H9 (cell line): ENCODE measurements at regions not wholly inside any gene's neighbourhood (a gene's known extent, or its start where the extent isn't known, plus 50 kb on each side); places are given as distances from the start of the nearest gene placed in this dataset.

Source experiments
- DNase-seq: peaks from one replicate; pipeline ENCODE4 v3.0.0-alpha.2; 2017
- H2AFZ ChIP-seq: one replicate; pipeline ENCODE4 v1.6.1; 2013; ENCODE audit warnings: mild to moderate bottlenecking, low read length, control low read depth, moderate library complexity
- H2AK5ac ChIP-seq: 2 replicates; pipeline ENCODE4 v1.6.1; 2013; ENCODE audit warnings: low read length, control low read depth, mixed read lengths; ENCODE audit not compliant: insufficient read length
- H2BK120ac ChIP-seq: one replicate; pipeline ENCODE4 v1.6.1; 2013; ENCODE audit warnings: low read depth, mild to moderate bottlenecking, low read length, control low read depth, inconsistent platforms; ENCODE audit not compliant: poor library complexity, severe bottlenecking
- H2BK12ac ChIP-seq: 2 replicates; pipeline ENCODE4 v1.6.1; 2013; ENCODE audit warnings: low read length, control low read depth, mixed read lengths, low read depth; ENCODE audit not compliant: insufficient read length
- H2BK15ac ChIP-seq: 2 replicates; pipeline ENCODE4 v1.6.1; 2013; ENCODE audit warnings: low read depth, low read length, control low read depth
- H2BK20ac ChIP-seq: one replicate; pipeline ENCODE4 v1.6.1; 2013; ENCODE audit warnings: low read depth, mild to moderate bottlenecking, low read length, control low read depth, inconsistent platforms; ENCODE audit not compliant: poor library complexity, severe bottlenecking
- H2BK5ac ChIP-seq: 2 replicates; pipeline ENCODE4 v1.6.1; 2013; ENCODE audit warnings: low read length, control low read depth, mixed read lengths; ENCODE audit not compliant: insufficient read length
- H3K14ac ChIP-seq: 2 replicates; pipeline ENCODE4 v1.6.1; 2013; ENCODE audit warnings: low read length, control low read depth; ENCODE audit not compliant: insufficient read depth
- H3K18ac ChIP-seq: 2 replicates; pipeline ENCODE4 v1.6.1; 2013; ENCODE audit warnings: low read depth, mild to moderate bottlenecking, mixed read lengths, low read length, control low read depth; ENCODE audit not compliant: insufficient read length
- H3K23ac ChIP-seq: 2 replicates; pipeline ENCODE4 v1.6.1; 2013; ENCODE audit warnings: low read length, control low read depth, mixed read lengths, low read depth; ENCODE audit not compliant: insufficient read length
- H3K23me2 ChIP-seq: 2 replicates; pipeline ENCODE4 v1.6.1; 2013; ENCODE audit warnings: low read depth, mild to moderate bottlenecking, mixed read lengths, low read length, control low read depth; ENCODE audit not compliant: insufficient read length, poor library complexity, severe bottlenecking
- H3K27ac ChIP-seq: 2 replicates; pipeline ENCODE4 v1.5.1; 2013; ENCODE audit warnings: low read length, control low read depth, mixed read lengths, low read depth; ENCODE audit not compliant: insufficient read length
- H3K27me3 ChIP-seq: 2 replicates; pipeline ENCODE4 v1.6.1; 2013; ENCODE audit warnings: low read length, control low read depth, inconsistent platforms; ENCODE audit not compliant: insufficient read depth
- H3K4ac ChIP-seq: 2 replicates; pipeline ENCODE4 v1.6.1; 2013; ENCODE audit warnings: low read depth, mild to moderate bottlenecking, control low read depth, inconsistent platforms, low read length, moderate library complexity
- H3K4me1 ChIP-seq: 2 replicates; pipeline ENCODE4 v1.6.1; 2013; ENCODE audit warnings: low read length, control low read depth, inconsistent platforms; ENCODE audit not compliant: insufficient read depth
- H3K4me2 ChIP-seq: 2 replicates; pipeline ENCODE4 v1.6.1; 2013; ENCODE audit warnings: low read length, control low read depth, mixed read lengths; ENCODE audit not compliant: insufficient read length, insufficient read depth
- H3K56ac ChIP-seq: 2 replicates; pipeline ENCODE4 v1.6.1; 2013; ENCODE audit warnings: low read depth, mild to moderate bottlenecking, mixed read lengths, low read length, control low read depth; ENCODE audit not compliant: insufficient read length
- H3K79me1 ChIP-seq: 2 replicates; pipeline ENCODE4 v1.6.1; 2013; ENCODE audit warnings: low read depth, mild to moderate bottlenecking, moderate library complexity, low read length, control low read depth, inconsistent platforms; ENCODE audit not compliant: insufficient read depth, poor library complexity, severe bottlenecking
- H3K79me2 ChIP-seq: 2 replicates; pipeline ENCODE4 v1.6.1; 2013; ENCODE audit warnings: low read length, control low read depth, inconsistent platforms; ENCODE audit not compliant: insufficient read depth
- H3K9ac ChIP-seq: 2 replicates; pipeline ENCODE4 v1.6.1; 2013; ENCODE audit warnings: low read length, control low read depth, mixed read lengths; ENCODE audit not compliant: insufficient read length; ENCODE audit errors: extremely low read depth
- H3K9me3 ChIP-seq: one replicate; pipeline ENCODE4 v1.6.1; 2013; ENCODE audit warnings: low read depth, low read length, inconsistent platforms; ENCODE audit not compliant: control insufficient read depth
- H3T11ph ChIP-seq: one replicate; pipeline ENCODE4 v1.6.1; 2013; ENCODE audit warnings: mild to moderate bottlenecking, low read length, control low read depth, inconsistent platforms
- H4K20me1 ChIP-seq: one replicate; pipeline ENCODE4 v1.6.1; 2013; ENCODE audit not compliant: control insufficient read depth, insufficient read length, insufficient read depth
- H4K5ac ChIP-seq: 2 replicates; pipeline ENCODE4 v1.6.1; 2013; ENCODE audit warnings: low read depth, mild to moderate bottlenecking, mixed read lengths, low read length, control low read depth; ENCODE audit not compliant: insufficient read length
- H4K8ac ChIP-seq: replicated peaks from 2 replicates; pipeline ENCODE4 v1.6.1; 2013; ENCODE audit warnings: low read length, control low read depth, mixed read lengths, low read depth; ENCODE audit not compliant: insufficient read length
- H4K91ac ChIP-seq: 2 replicates; pipeline ENCODE4 v1.6.1; 2013; ENCODE audit warnings: low read depth, mild to moderate bottlenecking, moderate library complexity, mixed read lengths, low read length, control low read depth; ENCODE audit not compliant: insufficient read length
- H3K27ac Mint-ChIP-seq, 3 experiments: 2 replicates in 2 of 3; 3 replicates in 1 of 3; pipeline ENCODE4 v1.8.0; 2020 to 2021; ENCODE audit warnings: mixed read lengths in 3 of 3, mild to moderate bottlenecking in 1 of 3, moderate library complexity in 1 of 3
- H3K27me3 Mint-ChIP-seq: 2 replicates; pipeline ENCODE4 v1.8.0; 2021; ENCODE audit warnings: low read depth, mild to moderate bottlenecking, moderate library complexity, mixed read lengths
- H3K36me3 Mint-ChIP-seq, 3 experiments: 2 replicates in 2 of 3; 3 replicates in 1 of 3; pipeline ENCODE4 v1.8.0; 2020 to 2021; ENCODE audit warnings: low read depth in 3 of 3, mixed read lengths in 3 of 3; ENCODE audit not compliant: insufficient read depth in 1 of 3
- H3K4me1 Mint-ChIP-seq, 2 experiments: 2 replicates each; pipeline ENCODE4 v1.8.0; 2020; ENCODE audit warnings: mixed read lengths in 2 of 2
- H3K4me3 Mint-ChIP-seq, 2 experiments: 2 replicates in 1 of 2; 3 replicates in 1 of 2; pipeline ENCODE4 v1.8.0; 2020 to 2021; ENCODE audit warnings: mild to moderate bottlenecking in 2 of 2, mixed read lengths in 2 of 2, moderate library complexity in 1 of 2
- H3K9me3 Mint-ChIP-seq, 2 experiments: 2 replicates in 1 of 2; 3 replicates in 1 of 2; pipeline ENCODE4 v1.8.0; 2020; ENCODE audit warnings: mild to moderate bottlenecking in 2 of 2, mixed read lengths in 2 of 2, moderate library complexity in 1 of 2
- WGBS: extraction: QIAGEN DNeasy Blood & Tissue Kit; methylation state at CpG from one replicate; pipeline ENCODE4 v1.1.7; 2013; ENCODE audit warnings: missing lambda C conversion rate, low lambda C conversion rate, mixed read lengths; ENCODE audit not compliant: insufficient read length; ENCODE audit errors: extremely low coverage; 5-methylcytosine and 5-hydroxymethylcytosine counted together
- TF ChIP-seq, protein P1 (sequence below): fragments of 200-600 bp; sonication (generic); conservative IDR thresholded peaks from 3 replicates; pipeline ENCODE4 v1.8.0; 2021; ENCODE audit warnings: antibody characterized with exemption, mild to moderate bottlenecking

DNA sequence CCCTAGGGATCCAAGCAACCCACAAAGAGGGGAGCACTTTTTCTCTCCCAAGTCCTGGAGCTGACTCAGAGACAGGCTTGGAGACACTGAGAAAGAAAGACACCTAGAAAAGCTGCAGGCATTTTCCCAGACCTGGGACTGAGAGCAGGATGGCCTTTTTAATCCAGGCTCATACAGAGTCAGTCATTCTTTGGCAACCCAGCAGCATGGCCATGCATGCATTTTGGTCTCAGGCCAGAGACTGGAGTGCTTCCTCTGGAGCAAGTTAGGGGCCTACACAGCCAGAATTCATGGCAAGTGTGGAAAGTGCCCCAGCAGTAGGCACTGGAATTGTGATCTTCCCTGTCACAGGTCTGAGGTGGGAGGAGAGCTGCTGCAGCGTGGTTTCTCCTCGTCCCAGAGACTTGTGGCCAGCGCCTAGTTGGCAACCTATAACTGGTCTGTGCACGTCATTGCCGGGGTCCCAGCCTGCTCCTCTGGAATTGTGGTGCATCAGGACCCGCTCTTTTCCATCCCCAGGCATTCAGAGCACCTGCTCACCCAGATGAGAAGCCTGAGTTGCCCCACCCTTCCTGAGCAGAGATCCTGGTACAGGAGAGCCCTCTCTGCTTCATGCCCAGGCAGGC lies 231.9 kb upstream of the RAB6C start:
- H4K8ac ChIP-seq, result no peak overlapping the region
- DNase-seq, result no peak
- Mint-ChIP-seq H3K9me3 (peaks cover 6 to 8% of the 10 kb centered on the region in 2 experiments; a peak in 4 of 5 replicates), H3K36me3 (peaks cover 2 to 4% (median 2%) of the 10 kb centered on the region in 3 experiments; a peak in 2 of 7 replicates), H3K27ac (no peak overlapping the region), H3K4me1 (peaks cover 19 to 22% of the 10 kb centered on the region in 2 experiments), H3K27me3 (no peaks in the 10 kb centered on the region; the same call in none of the 2 replicates), H3K4me3 (no peak overlapping the region)
- no peak overlapping the region for H2BK120ac ChIP-seq
- no peak overlapping the region for H3K56ac ChIP-seq
- no peak overlapping the region for H4K5ac ChIP-seq
- no peak overlapping the region for H2BK20ac ChIP-seq
- H3K79me1 ChIP-seq, result no peaks in the 10 kb centered on the region
- H3K4ac ChIP-seq, result no peak overlapping the region
- no peak overlapping the region for H3K9ac ChIP-seq
- no peak overlapping the region for H3T11ph ChIP-seq
- H2BK5ac ChIP-seq, result no peak overlapping the region
- no peak overlapping the region for H4K91ac ChIP-seq
- no peak overlapping the region for H3K23ac ChIP-seq
- TF ChIP-seq, protein P1, sequence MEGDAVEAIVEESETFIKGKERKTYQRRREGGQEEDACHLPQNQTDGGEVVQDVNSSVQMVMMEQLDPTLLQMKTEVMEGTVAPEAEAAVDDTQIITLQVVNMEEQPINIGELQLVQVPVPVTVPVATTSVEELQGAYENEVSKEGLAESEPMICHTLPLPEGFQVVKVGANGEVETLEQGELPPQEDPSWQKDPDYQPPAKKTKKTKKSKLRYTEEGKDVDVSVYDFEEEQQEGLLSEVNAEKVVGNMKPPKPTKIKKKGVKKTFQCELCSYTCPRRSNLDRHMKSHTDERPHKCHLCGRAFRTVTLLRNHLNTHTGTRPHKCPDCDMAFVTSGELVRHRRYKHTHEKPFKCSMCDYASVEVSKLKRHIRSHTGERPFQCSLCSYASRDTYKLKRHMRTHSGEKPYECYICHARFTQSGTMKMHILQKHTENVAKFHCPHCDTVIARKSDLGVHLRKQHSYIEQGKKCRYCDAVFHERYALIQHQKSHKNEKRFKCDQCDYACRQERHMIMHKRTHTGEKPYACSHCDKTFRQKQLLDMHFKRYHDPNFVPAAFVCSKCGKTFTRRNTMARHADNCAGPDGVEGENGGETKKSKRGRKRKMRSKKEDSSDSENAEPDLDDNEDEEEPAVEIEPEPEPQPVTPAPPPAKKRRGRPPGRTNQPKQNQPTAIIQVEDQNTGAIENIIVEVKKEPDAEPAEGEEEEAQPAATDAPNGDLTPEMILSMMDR, result no peak
- no peak overlapping the region for H2AK5ac ChIP-seq
- no peak overlapping the region for H2AFZ ChIP-seq
- H3K27me3 ChIP-seq, result no peaks in the 10 kb centered on the region
- no CpG with 5 or more reads among the region's 6 CpGs for WGBS
- H3K4me2 ChIP-seq, result no peak overlapping the region
- no peak overlapping the region; the same call in 1 of the 2 replicates for H3K14ac ChIP-seq
- H4K20me1 ChIP-seq, result no peaks in the 10 kb centered on the region
- no peak overlapping the region for H3K27ac ChIP-seq
- no peak overlapping the region for H3K18ac ChIP-seq
- H3K4me1 ChIP-seq, result 0 out of 2 replicates have a peak, but pooled peaks cover 4% of the 10 kb centered on the region
- no peaks in the 10 kb centered on the region for H3K23me2 ChIP-seq
- no peaks in the 10 kb centered on the region for H3K9me3 ChIP-seq
- H2BK12ac ChIP-seq, result no peak overlapping the region
- H2BK15ac ChIP-seq, result no peak overlapping the region
- H3K79me2 ChIP-seq, result no peaks in the 10 kb centered on the region
